H54 (cell line): ENCODE measurements at regions not wholly inside any gene's neighbourhood (a gene's known extent, or its start where the extent isn't known, plus 50 kb on each side); places are given as distances from the start of the nearest gene placed in this dataset.

Experiments used
- DNase-seq: peaks from one replicate; pipeline ENCODE4 v3.0.0; 2011; ENCODE audit warnings: low spot score, mixed read lengths; ENCODE audit not compliant: insufficient read length
- FAIRE-seq: peaks from 3 replicates; lab custom pipeline; 2011; peaks lifted over from hg19 to GRCh38; lab: Jason Lieb, UNC
- POLR2A ChIP-seq: IDR thresholded peaks from 2 replicates; pipeline ENCODE4 v1.6.1; 2011; ENCODE audit warnings: low read depth, mild to moderate bottlenecking, low read length

DNA sequence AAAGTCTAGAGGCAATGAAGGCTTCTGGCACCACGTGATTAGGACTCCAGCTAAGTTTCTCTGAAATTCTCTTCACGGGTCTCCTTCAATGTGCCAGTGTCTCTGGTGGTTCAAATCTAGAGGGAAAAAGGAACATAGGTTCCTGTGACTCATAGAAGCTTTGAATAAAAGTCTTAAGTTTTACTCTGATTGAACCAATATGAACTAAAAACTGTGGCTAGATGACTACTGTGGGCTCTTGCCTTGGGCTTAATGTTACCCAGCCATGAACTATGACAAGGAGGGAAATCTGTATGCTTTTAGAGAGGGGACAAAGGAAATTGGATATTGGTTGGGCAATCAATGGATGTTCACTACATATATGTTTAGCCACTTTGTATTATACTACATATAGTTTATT, 49.9 kb upstream of the TEX13D start:
- FAIRE-seq (no peak), DNase-seq (no peak)
- no peak for TF ChIP-seq POLR2A
